SK-N-MC (cell line): ENCODE measurements at regions not wholly inside any gene's neighbourhood (a gene's known extent, or its start where the extent isn't known, plus 50 kb on each side); places are given as distances from the start of the nearest gene placed in this dataset.

ENCODE experiments used
- DNase-seq: peaks from one replicate; pipeline ENCODE4 v3.0.0-alpha.2; 2011; ENCODE audit warnings: low read depth, low spot score
- H3K27ac ChIP-seq: fragments of 200-600 bp; sonication (generic); 2 replicates; pipeline ENCODE4 v1.5.1; 2016; ENCODE audit warnings: mixed run types
- H3K36me3 ChIP-seq: fragments of 200-600 bp; sonication (generic); 2 replicates; pipeline ENCODE4 v1.6.1; 2017; ENCODE audit warnings: antibody characterized with exemption, low read length, mixed read lengths; ENCODE audit not compliant: insufficient read depth
- H3K4me3 ChIP-seq: fragments of 200-600 bp; sonication (generic); 2 replicates; pipeline ENCODE4 v1.5.1; 2016
- H3K9ac ChIP-seq: fragments of 200-600 bp; sonication (generic); 2 replicates; pipeline ENCODE4 v1.8.0; 2017; ENCODE audit warnings: mixed run types, mixed read lengths; ENCODE audit not compliant: insufficient read length
- H3K9me3 ChIP-seq: fragments of 200-600 bp; sonication (generic); 2 replicates; pipeline ENCODE4 v1.6.1; 2017; ENCODE audit warnings: low read depth, mild to moderate bottlenecking, antibody characterized with exemption, low read length, moderate library complexity, mixed read lengths
- EZH2 ChIP-seq: fragments of 200-600 bp; sonication (generic); IDR thresholded peaks from one replicate; pipeline ENCODE4 v1.6.1; 2017; ENCODE audit warnings: antibody characterized with exemption
- FOXP2 ChIP-seq: optimal IDR thresholded peaks from 2 replicates; pipeline ENCODE3; 2011; ENCODE audit warnings: mild to moderate bottlenecking, moderate library complexity; ENCODE audit not compliant: insufficient read depth; ENCODE audit errors: extremely low read length, control extremely low read depth
- POLR2AphosphoS5 ChIP-seq: IDR thresholded peaks from 2 replicates; pipeline ENCODE4 v1.6.1; 2012; ENCODE audit warnings: mild to moderate bottlenecking, low read depth, low read length, borderline replicate concordance

DNA sequence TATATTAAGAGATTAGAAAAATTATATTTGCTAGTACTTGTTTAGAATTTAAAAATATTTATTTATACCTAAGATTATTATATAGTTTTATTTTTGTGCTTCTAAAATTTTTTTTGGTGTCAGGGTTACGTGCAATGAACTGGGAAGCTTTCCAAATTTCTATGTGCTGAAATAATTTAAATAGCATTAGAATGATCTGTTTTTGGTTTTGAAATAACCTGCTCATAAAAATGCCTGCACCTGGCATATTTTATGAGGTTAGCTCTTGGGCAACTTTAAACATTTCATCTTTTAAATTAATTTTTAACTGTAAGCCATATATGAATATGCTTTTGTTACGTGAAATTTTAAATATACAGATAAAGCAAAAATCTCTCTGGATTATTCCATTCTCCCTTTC, 482.5 kb downstream of the GLRX3 start:
- DNase-seq: no peak
- TF ChIP-seq POLR2AphosphoS5 (no peak), EZH2 (no peak), FOXP2 (no peak)
- H3K9me3 ChIP-seq: no peaks in the 10 kb centered on the region
- H3K4me3 ChIP-seq: no peak overlapping the region
- H3K9ac ChIP-seq: no peak overlapping the region
- no peak overlapping the region for H3K27ac ChIP-seq
- no peaks in the 10 kb centered on the region for H3K36me3 ChIP-seq

DNA sequence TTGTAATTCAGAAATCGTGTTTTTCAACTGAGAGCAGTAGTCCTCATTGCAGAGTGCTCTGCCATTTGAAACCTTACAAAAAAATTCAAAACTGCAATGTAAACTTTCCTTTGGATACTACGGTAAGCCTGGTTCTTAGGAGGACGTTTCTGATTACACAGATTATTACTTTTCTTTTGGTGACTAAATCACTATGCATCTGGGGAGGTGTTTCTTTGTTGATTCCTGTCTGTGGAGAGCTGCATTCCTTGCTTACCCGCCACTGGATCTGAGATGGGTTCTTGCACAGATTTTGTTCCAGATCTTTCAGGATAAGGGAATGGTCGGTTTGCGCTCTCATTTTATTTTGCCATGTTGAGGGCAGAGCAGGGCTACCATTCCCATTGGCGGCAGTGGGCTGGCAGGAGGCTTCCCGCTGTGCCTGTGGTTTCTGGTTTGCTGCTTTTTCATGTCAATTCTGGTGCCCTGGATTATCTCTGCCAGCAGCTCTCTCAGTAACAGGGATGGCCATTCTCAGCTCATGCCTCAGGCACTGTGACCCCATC, 485.1 kb downstream of the GLRX3 start:
- H3K27ac ChIP-seq: no peak overlapping the region
- DNase-seq: no peak
- H3K9me3 ChIP-seq: no peaks in the 10 kb centered on the region
- H3K36me3 ChIP-seq: no peaks in the 10 kb centered on the region
- TF ChIP-seq EZH2 (no peak), POLR2AphosphoS5 (no peak), FOXP2 (no peak)
- no peak overlapping the region for H3K9ac ChIP-seq
- no peak overlapping the region for H3K4me3 ChIP-seq

GRCh38 chr10:130623680-130624267, 487.6 kb downstream of the GLRX3 start:
- Histone ChIP-seq H3K27ac (no peak overlapping the region), H3K9me3 (no peaks in the 10 kb centered on the region), H3K9ac (no peak overlapping the region), H3K4me3 (no peak overlapping the region), H3K36me3 (no peaks in the 10 kb centered on the region)
- no peak for DNase-seq
- TF ChIP-seq FOXP2: no peak
- TF ChIP-seq POLR2AphosphoS5: no peak

- H3K9me3 ChIP-seq: no peaks in the 10 kb centered on the region
- TF ChIP-seq EZH2 (no peak), POLR2AphosphoS5 (no peak), FOXP2 (no peak)
- no peaks in the 10 kb centered on the region for H3K36me3 ChIP-seq
- H3K9ac ChIP-seq: no peak overlapping the region
- no peak overlapping the region for H3K4me3 ChIP-seq
- DNase-seq: no peak
- H3K27ac ChIP-seq: no peak overlapping the region
These were observed 491.3 kb downstream of the GLRX3 start for GRCh38 chr10:130627346-130628045.

DNA sequence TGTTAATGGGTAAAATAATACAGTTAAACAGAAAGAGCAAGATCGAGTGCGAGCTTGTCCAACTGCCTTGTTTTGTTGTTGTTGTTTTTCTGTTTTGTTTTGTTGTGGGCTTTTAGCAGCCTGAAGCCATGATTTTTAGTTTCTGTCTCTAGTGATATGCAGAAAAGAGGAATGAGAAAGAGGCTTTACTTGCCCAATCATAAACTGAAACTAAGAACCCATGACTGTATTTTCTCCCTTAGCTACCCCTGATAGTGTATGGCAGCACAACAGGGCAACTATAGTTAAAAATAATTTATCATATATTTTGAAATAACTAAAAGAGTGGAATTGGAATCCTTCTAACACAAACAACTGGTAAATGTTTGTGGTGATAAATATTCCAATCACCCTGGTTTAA, 493.9 kb downstream of the GLRX3 start:
- H3K9me3 ChIP-seq: no peaks in the 10 kb centered on the region
- TF ChIP-seq FOXP2 (no peak), EZH2 (no peak), POLR2AphosphoS5 (no peak)
- no peak for DNase-seq

GRCh38 chr10:130631142-130632096, 495.2 kb downstream of the GLRX3 start:
- H3K27ac ChIP-seq: no peak overlapping the region
- no peak overlapping the region for H3K9ac ChIP-seq
- no peak for TF ChIP-seq EZH2
- no peak for TF ChIP-seq FOXP2
- TF ChIP-seq POLR2AphosphoS5: no peak
- no peaks in the 10 kb centered on the region for H3K36me3 ChIP-seq
- no peak overlapping the region for H3K4me3 ChIP-seq
- H3K9me3 ChIP-seq: no peaks in the 10 kb centered on the region
- no peak for DNase-seq

More for the DNA sequence above, 493.9 kb downstream of the GLRX3 start:
- Histone ChIP-seq H3K36me3 (no peaks in the 10 kb centered on the region), H3K27ac (no peak overlapping the region), H3K9ac (no peak overlapping the region), H3K4me3 (no peak overlapping the region)

- no peaks in the 10 kb centered on the region for H3K9me3 ChIP-seq
- H3K4me3 ChIP-seq: no peak overlapping the region
- TF ChIP-seq EZH2: no peak
- no peak for TF ChIP-seq POLR2AphosphoS5
- TF ChIP-seq FOXP2: no peak
- no peak for DNase-seq
- no peak overlapping the region for H3K27ac ChIP-seq
- no peak overlapping the region for H3K9ac ChIP-seq
- H3K36me3 ChIP-seq: no peaks in the 10 kb centered on the region
These were observed 498.6 kb downstream of the GLRX3 start for GRCh38 chr10:130634816-130635215.

GRCh38 chr10:130635528-130635927, 499.3 kb downstream of the GLRX3 start:
- DNase-seq: no peak
- Histone ChIP-seq H3K27ac (no peak overlapping the region), H3K9ac (no peak overlapping the region), H3K36me3 (no peaks in the 10 kb centered on the region), H3K9me3 (no peaks in the 10 kb centered on the region), H3K4me3 (no peak overlapping the region)
- no peak for TF ChIP-seq POLR2AphosphoS5
- no peak for TF ChIP-seq EZH2
- TF ChIP-seq FOXP2: no peak
